ENCODE measurements at regions not wholly inside any gene's neighbourhood (a gene's known extent, or its start where the extent isn't known, plus 50 kb on each side); places are given as distances from the start of the nearest gene placed in this dataset.

- FAIRE-seq (no peak), DNase-seq (no peak)
- 59 to 84% (median 64%) methylated on average over 2 of the region's 2 CpGs for WGBS, 3 donors
- Histone ChIP-seq H3K27ac (ENCODE audit: low read depth in 1 of 3, low read length in 2 of 3) (no peak overlapping the region), H3K4me3 (ENCODE audit: low read depth in 1 of 3, low read length in 3 of 3) (no peak overlapping the region), H3K4me1 (ENCODE audit: control insufficient read depth in 3 of 3, insufficient read depth in 2 of 3, low read depth in 1 of 3, low read length in 2 of 3) (no peaks in the 10 kb centered on the region), H3K27me3 (ENCODE audit: control insufficient read depth in 3 of 3, insufficient read depth in 3 of 3, low read length in 3 of 3) (no peaks in the 10 kb centered on the region), H3K36me3 (ENCODE audit: control insufficient read depth in 3 of 3, insufficient read depth in 2 of 3, low read depth in 1 of 3, low read length in 3 of 3) (no peaks in the 10 kb centered on the region), H3K9me3 (ENCODE audit: control insufficient read depth in 2 of 2, insufficient read depth in 1 of 2, low read depth in 1 of 2, low read length in 1 of 2) (no peaks in the 10 kb centered on the region)
Measured at GRCh38 chr5:143893638-143894037, 81.7 kb downstream of the HMHB1 start.

GRCh38 chr5:143896516-143896915 is 84.6 kb downstream of the HMHB1 start:
- H3K4me3 ChIP-seq (ENCODE audit: low read depth in 1 of 3, low read length in 3 of 3): no peak overlapping the region

GRCh38 chr5:143896966-143897365 is 85.0 kb downstream of the HMHB1 start:
- no peaks in the 10 kb centered on the region for H3K27me3 ChIP-seq (ENCODE audit: control insufficient read depth in 3 of 3, insufficient read depth in 3 of 3, low read length in 3 of 3)
- H3K9me3 ChIP-seq (ENCODE audit: control insufficient read depth in 2 of 2, insufficient read depth in 1 of 2, low read depth in 1 of 2, low read length in 1 of 2): no peaks in the 10 kb centered on the region
- no peak overlapping the region for H3K4me3 ChIP-seq (ENCODE audit: low read depth in 1 of 3, low read length in 3 of 3)
- H3K4me1 ChIP-seq (ENCODE audit: control insufficient read depth in 3 of 3, insufficient read depth in 2 of 3, low read depth in 1 of 3, low read length in 2 of 3): peaks cover 0 to 4% (median 0%) of the 10 kb centered on the region in 3 donors
- H3K27ac ChIP-seq (ENCODE audit: low read depth in 1 of 3, low read length in 2 of 3): no peak overlapping the region
- H3K36me3 ChIP-seq (ENCODE audit: control insufficient read depth in 3 of 3, insufficient read depth in 2 of 3, low read depth in 1 of 3, low read length in 3 of 3): no peaks in the 10 kb centered on the region
- FAIRE-seq (no peak), DNase-seq (no peak)

More at GRCh38 chr5:143896516-143896915, 84.6 kb downstream of the HMHB1 start:
- Histone ChIP-seq H3K36me3 (ENCODE audit: control insufficient read depth in 3 of 3, insufficient read depth in 2 of 3, low read depth in 1 of 3, low read length in 3 of 3) (no peaks in the 10 kb centered on the region), H3K27ac (ENCODE audit: low read depth in 1 of 3, low read length in 2 of 3) (no peak overlapping the region), H3K27me3 (ENCODE audit: control insufficient read depth in 3 of 3, insufficient read depth in 3 of 3, low read length in 3 of 3) (no peaks in the 10 kb centered on the region), H3K4me1 (ENCODE audit: control insufficient read depth in 3 of 3, insufficient read depth in 2 of 3, low read depth in 1 of 3, low read length in 2 of 3) (peaks cover 0 to 4% (median 0%) of the 10 kb centered on the region in 3 donors), H3K9me3 (ENCODE audit: control insufficient read depth in 2 of 2, insufficient read depth in 1 of 2, low read depth in 1 of 2, low read length in 1 of 2) (no peaks in the 10 kb centered on the region)
- FAIRE-seq (no peak), DNase-seq (no peak)
- WGBS, 3 donors: 87 to 95% (median 93%) methylated on average over 2 of the region's 2 CpGs

- FAIRE-seq: no peak
- Histone ChIP-seq H3K27ac (ENCODE audit: low read depth in 1 of 3, low read length in 2 of 3) (no peak overlapping the region), H3K9me3 (ENCODE audit: control insufficient read depth in 2 of 2, insufficient read depth in 1 of 2, low read depth in 1 of 2, low read length in 1 of 2) (no peaks in the 10 kb centered on the region), H3K36me3 (ENCODE audit: control insufficient read depth in 3 of 3, insufficient read depth in 2 of 3, low read depth in 1 of 3, low read length in 3 of 3) (no peaks in the 10 kb centered on the region), H3K4me1 (ENCODE audit: control insufficient read depth in 3 of 3, insufficient read depth in 2 of 3, low read depth in 1 of 3, low read length in 2 of 3) (peaks cover 0 to 4% (median 0%) of the 10 kb centered on the region in 3 donors), H3K27me3 (ENCODE audit: control insufficient read depth in 3 of 3, insufficient read depth in 3 of 3, low read length in 3 of 3) (no peaks in the 10 kb centered on the region), H3K4me3 (ENCODE audit: low read depth in 1 of 3, low read length in 3 of 3) (no peak overlapping the region)
- DNase-seq: peak in 1 of 2 donors; percentile 15
- WGBS, 3 donors: 79 to 90% (median 84%) methylated on average over 1 of the region's 1 CpG
Measured at GRCh38 chr5:143898381-143898780, 86.4 kb downstream of the HMHB1 start.

- Histone ChIP-seq H3K4me1 (ENCODE audit: control insufficient read depth in 3 of 3, insufficient read depth in 2 of 3, low read depth in 1 of 3, low read length in 2 of 3) (peaks cover 0 to 4% (median 0%) of the 10 kb centered on the region in 3 donors), H3K36me3 (ENCODE audit: control insufficient read depth in 3 of 3, insufficient read depth in 2 of 3, low read depth in 1 of 3, low read length in 3 of 3) (no peaks in the 10 kb centered on the region), H3K27ac (ENCODE audit: low read depth in 1 of 3, low read length in 2 of 3) (no peak overlapping the region), H3K9me3 (ENCODE audit: control insufficient read depth in 2 of 2, insufficient read depth in 1 of 2, low read depth in 1 of 2, low read length in 1 of 2) (no peaks in the 10 kb centered on the region), H3K4me3 (ENCODE audit: low read depth in 1 of 3, low read length in 3 of 3) (no peak overlapping the region), H3K27me3 (ENCODE audit: control insufficient read depth in 3 of 3, insufficient read depth in 3 of 3, low read length in 3 of 3) (no peaks in the 10 kb centered on the region)
- peak in 1 of 2 donors; percentile 12 for DNase-seq
- FAIRE-seq: no peak
- 53 to 64% (median 54%) methylated on average over 6 of the region's 6 CpGs for WGBS, 3 donors
Measured at GRCh38 chr5:143898916-143899591, 87.1 kb downstream of the HMHB1 start.

- DNase-seq: no peak
- no peak overlapping the region for H3K27ac ChIP-seq (ENCODE audit: low read depth in 1 of 3, low read length in 2 of 3)
- H3K36me3 ChIP-seq (ENCODE audit: control insufficient read depth in 3 of 3, insufficient read depth in 2 of 3, low read depth in 1 of 3, low read length in 3 of 3): no peaks in the 10 kb centered on the region
- no peak for FAIRE-seq
- no peaks in the 10 kb centered on the region for H3K4me1 ChIP-seq (ENCODE audit: control insufficient read depth in 3 of 3, insufficient read depth in 2 of 3, low read depth in 1 of 3, low read length in 2 of 3)
- WGBS, 3 donors: 97% methylated on average over 1 of the region's 1 CpG
- H3K27me3 ChIP-seq (ENCODE audit: control insufficient read depth in 3 of 3, insufficient read depth in 3 of 3, low read length in 3 of 3): no peaks in the 10 kb centered on the region
- H3K4me3 ChIP-seq (ENCODE audit: low read depth in 1 of 3, low read length in 3 of 3): no peak overlapping the region
- no peaks in the 10 kb centered on the region for H3K9me3 ChIP-seq (ENCODE audit: control insufficient read depth in 2 of 2, insufficient read depth in 1 of 2, low read depth in 1 of 2, low read length in 1 of 2)
Measured at GRCh38 chr5:143908959-143909358, 97.0 kb downstream of the HMHB1 start.

GRCh38 chr5:143913008-143913752 is 101.2 kb downstream of the HMHB1 start:
- WGBS, 3 donors: 82 to 93% (median 88%) methylated on average over 1 of the region's 1 CpG
- DNase-seq: no peak
- Histone ChIP-seq H3K27ac (ENCODE audit: low read depth in 1 of 3, low read length in 2 of 3) (no peak overlapping the region), H3K4me3 (ENCODE audit: low read depth in 1 of 3, low read length in 3 of 3) (no peak overlapping the region), H3K27me3 (ENCODE audit: control insufficient read depth in 3 of 3, insufficient read depth in 3 of 3, low read length in 3 of 3) (no peaks in the 10 kb centered on the region), H3K4me1 (ENCODE audit: control insufficient read depth in 3 of 3, insufficient read depth in 2 of 3, low read depth in 1 of 3, low read length in 2 of 3) (no peaks in the 10 kb centered on the region), H3K9me3 (ENCODE audit: control insufficient read depth in 2 of 2, insufficient read depth in 1 of 2, low read depth in 1 of 2, low read length in 1 of 2) (no peaks in the 10 kb centered on the region), H3K36me3 (ENCODE audit: control insufficient read depth in 3 of 3, insufficient read depth in 2 of 3, low read depth in 1 of 3, low read length in 3 of 3) (no peaks in the 10 kb centered on the region)
- FAIRE-seq: no peak

GRCh38 chr5:143914756-143915155 is 102.8 kb downstream of the HMHB1 start:
- Histone ChIP-seq H3K4me1 (ENCODE audit: control insufficient read depth in 3 of 3, insufficient read depth in 2 of 3, low read depth in 1 of 3, low read length in 2 of 3) (no peaks in the 10 kb centered on the region), H3K9me3 (ENCODE audit: control insufficient read depth in 2 of 2, insufficient read depth in 1 of 2, low read depth in 1 of 2, low read length in 1 of 2) (no peaks in the 10 kb centered on the region), H3K36me3 (ENCODE audit: control insufficient read depth in 3 of 3, insufficient read depth in 2 of 3, low read depth in 1 of 3, low read length in 3 of 3) (no peaks in the 10 kb centered on the region), H3K27ac (ENCODE audit: low read depth in 1 of 3, low read length in 2 of 3) (no peak overlapping the region), H3K27me3 (ENCODE audit: control insufficient read depth in 3 of 3, insufficient read depth in 3 of 3, low read length in 3 of 3) (no peaks in the 10 kb centered on the region), H3K4me3 (ENCODE audit: low read depth in 1 of 3, low read length in 3 of 3) (no peak overlapping the region)
- WGBS, 3 donors: 6 to 29% (median 8%) methylated on average over 1 of the region's 1 CpG
- FAIRE-seq: no peak
- DNase-seq: no peak
